A549 (cell line): ENCODE measurements at regions not wholly inside any gene's neighbourhood (a gene's known extent, or its start where the extent isn't known, plus 50 kb on each side); places are given as distances from the start of the nearest gene placed in this dataset.

ENCODE experiments used
- ATAC-seq, 2 experiments: fragments of 200-7000 bp in 1 of 2; fragments of >200 bp in 1 of 2; cut with Nextera tagmentation in 1 of 2; cut with Tn5 transposase in 1 of 2; 3 replicates each; pipeline versions ENCODE4 v1.8.0 to v1.9.1; 2018 to 2020; ENCODE audit warnings: mild to moderate bottlenecking in 1 of 2, moderate library complexity in 1 of 2
- CTCF ChIA-PET: fragments of 300-600 bp; sonication (Branson Sonifier 250); formaldehyde crosslinking; extraction: SDS; loops from one replicate; lab custom pipeline; 2021; ENCODE audit warnings: antibody characterized with exemption, inconsistent platforms; lab: Yijun Ruan, JAX
- POLR2A ChIA-PET: fragments of 350-600 bp; formaldehyde crosslinking; extraction: SDS; loops from one replicate; lab custom pipeline; 2021; ENCODE audit warnings: antibody characterized with exemption, inconsistent platforms; lab: Yijun Ruan, JAX
- DNase-seq, 2 experiments: peaks; one replicate each; pipeline versions ENCODE4 v3.0.0 to v3.0.0-alpha.2; 2011 to 2016; ENCODE audit warnings: low read depth in 1 of 2, low spot score in 1 of 2
- FAIRE-seq: peaks from 2 replicates; lab custom pipeline; 2011; peaks lifted over from hg19 to GRCh38; lab: Jason Lieb, UNC
- H3K27ac ChIP-seq, 2 experiments: fragments of >200 bp; sonication (Bioruptor Twin); formaldehyde crosslinking; 3 replicates each; pipeline ENCODE4 v1.5.1; 2016 to 2017
- H3K4me1 ChIP-seq: fragments of >200 bp; sonication (Bioruptor Twin); formaldehyde crosslinking; 3 replicates; pipeline ENCODE4 v1.6.1; 2016
- H3K4me2 ChIP-seq: fragments of >200 bp; sonication (Bioruptor Twin); formaldehyde crosslinking; 3 replicates; pipeline ENCODE4 v1.6.1; 2016
- H3K4me3 ChIP-seq: fragments of >200 bp; sonication (Bioruptor Twin); formaldehyde crosslinking; 3 replicates; pipeline ENCODE4 v1.5.1; 2016
- H3K9me3 ChIP-seq: fragments of >200 bp; sonication (Bioruptor Twin); formaldehyde crosslinking; 3 replicates; pipeline ENCODE4 v1.6.1; 2016
- BCL3 ChIP-seq: fragments of >200 bp; sonication (Bioruptor Twin); formaldehyde crosslinking; IDR thresholded peaks from 3 replicates; pipeline ENCODE4 v1.6.1; 2016
- BHLHE40 ChIP-seq: IDR thresholded peaks from 2 replicates; pipeline ENCODE4 v1.6.1; 2012; ENCODE audit warnings: low read depth, low read length, inconsistent platforms
- CBX2 ChIP-seq: fragments of 200-600 bp; sonication (generic); IDR thresholded peaks from 2 replicates; pipeline ENCODE4 v1.6.1; 2016; ENCODE audit warnings: low read depth, mild to moderate bottlenecking, borderline replicate concordance
- CHD4 ChIP-seq: fragments of 200-600 bp; sonication (generic); IDR thresholded peaks from 2 replicates; pipeline ENCODE4 v1.6.1; 2016; ENCODE audit warnings: antibody characterized with exemption, mild to moderate bottlenecking, borderline replicate concordance
- E2F6 ChIP-seq: IDR thresholded peaks from 2 replicates; pipeline ENCODE4 v1.6.1; 2012; ENCODE audit warnings: low read depth, borderline replicate concordance
- EP300 ChIP-seq, 2 experiments: fragments of >200 bp; sonication (Bioruptor Twin); formaldehyde crosslinking; IDR thresholded peaks; 2 replicates in 1 of 2; 3 replicates in 1 of 2; pipeline ENCODE4 v1.6.1; 2016 to 2017
- ESRRA ChIP-seq: fragments of 150-350 bp; IDR thresholded peaks from 2 replicates; pipeline ENCODE4 v1.6.1; 2014; ENCODE audit warnings: mild to moderate bottlenecking, low read length, borderline replicate concordance
- HES2 ChIP-seq: fragments of >200 bp; sonication (Bioruptor Twin); formaldehyde crosslinking; IDR thresholded peaks from 2 replicates; pipeline ENCODE4 v1.6.1; 2016
- HOXA7 ChIP-seq: fragments of 250-450 bp; sonication (Bioruptor Pico); IDR thresholded peaks from 2 replicates; pipeline ENCODE4 v1.5.0; 2020; ENCODE audit warnings: mild to moderate bottlenecking, moderate library complexity
- HOXB5 ChIP-seq: fragments of 250-450 bp; sonication (Bioruptor Pico); IDR thresholded peaks from 2 replicates; pipeline ENCODE4 v1.5.0; 2020; ENCODE audit warnings: mild to moderate bottlenecking, moderate library complexity
- JUN ChIP-seq, 2 experiments: fragments of >200 bp; sonication (Bioruptor Twin); formaldehyde crosslinking; IDR thresholded peaks; 2 replicates in 1 of 2; 3 replicates in 1 of 2; pipeline ENCODE4 v1.6.1; 2016 to 2017
- JUNB ChIP-seq: fragments of >200 bp; sonication (Bioruptor Twin); formaldehyde crosslinking; IDR thresholded peaks from 2 replicates; pipeline ENCODE4 v1.6.1; 2016
- KDM5A ChIP-seq: fragments of 200-600 bp; sonication (generic); IDR thresholded peaks from 2 replicates; pipeline ENCODE4 v1.6.1; 2016; ENCODE audit warnings: antibody characterized with exemption, mild to moderate bottlenecking
- NPAS2 ChIP-seq: fragments of 250-450 bp; sonication (Bioruptor Pico); IDR thresholded peaks from 2 replicates; pipeline ENCODE4 v1.8.0; 2022; ENCODE audit warnings: mild to moderate bottlenecking, moderate library complexity, borderline replicate concordance
- NR3C1 ChIP-seq: fragments of >200 bp; sonication (Bioruptor Twin); formaldehyde crosslinking; IDR thresholded peaks from 3 replicates; pipeline ENCODE4 v1.6.1; 2017
- POLR2A ChIP-seq: IDR thresholded peaks from 2 replicates; pipeline ENCODE4 v1.6.1; 2012; ENCODE audit warnings: mild to moderate bottlenecking, low read length
- POLR2AphosphoS2 ChIP-seq: conservative IDR thresholded peaks from 2 replicates; pipeline ENCODE4 v1.6.1; 2012; ENCODE audit warnings: low read length, improper control_type of control experiment, inconsistent platforms
- RARB ChIP-seq: fragments of 250-450 bp; sonication (Bioruptor Pico); IDR thresholded peaks from 2 replicates; pipeline ENCODE4 v1.8.0; 2021; ENCODE audit warnings: mild to moderate bottlenecking, moderate library complexity
- SMC3 ChIP-seq: fragments of >200 bp; sonication (Bioruptor Twin); formaldehyde crosslinking; IDR thresholded peaks from 3 replicates; pipeline ENCODE4 v1.6.1; 2018; ENCODE audit warnings: inconsistent platforms
- SREBF2 ChIP-seq: fragments of 450-650 bp; IDR thresholded peaks from 2 replicates; pipeline ENCODE4 v1.6.1; 2014; ENCODE audit warnings: mild to moderate bottlenecking, moderate library complexity
- TP53 ChIP-seq: fragments of 250-450 bp; sonication (Bioruptor Pico); IDR thresholded peaks from 2 replicates; pipeline ENCODE4 v1.5.0; 2021; ENCODE audit warnings: mild to moderate bottlenecking, moderate library complexity
- ZC3H11A ChIP-seq: fragments of 450-650 bp; IDR thresholded peaks from 2 replicates; pipeline ENCODE4 v1.6.1; 2014; ENCODE audit warnings: antibody characterized with exemption, mild to moderate bottlenecking
- WGBS: methylation state at CpG from one replicate; pipeline ENCODE4 v1.1.6; 2017; ENCODE audit errors: missing lambda C conversion rate; 5-methylcytosine and 5-hydroxymethylcytosine counted together
- TF ChIP-seq, protein P1 (sequence below): fragments of 200-600 bp; sonication (generic); IDR thresholded peaks from 2 replicates; pipeline ENCODE4 v1.6.1; 2016; ENCODE audit warnings: antibody characterized with exemption, mild to moderate bottlenecking, moderate library complexity
- TF ChIP-seq, protein P2 (sequence below): fragments of 150-350 bp; IDR thresholded peaks from 2 replicates; pipeline ENCODE4 v1.6.1; 2014; ENCODE audit warnings: low read depth, mild to moderate bottlenecking, low read length
- TF ChIP-seq, protein P3 (sequence below): IDR thresholded peaks from 2 replicates; pipeline ENCODE4 v1.6.1; 2012
- TF ChIP-seq, protein P4 (sequence below): IDR thresholded peaks from 2 replicates; pipeline ENCODE4 v1.6.1; 2012

- TF ChIP-seq SREBF2, result no peak
- no peak for TF ChIP-seq JUN (IDR thresholded peaks at IDR 0.05)
- no peak for TF ChIP-seq JUNB
- TF ChIP-seq, protein P1, sequence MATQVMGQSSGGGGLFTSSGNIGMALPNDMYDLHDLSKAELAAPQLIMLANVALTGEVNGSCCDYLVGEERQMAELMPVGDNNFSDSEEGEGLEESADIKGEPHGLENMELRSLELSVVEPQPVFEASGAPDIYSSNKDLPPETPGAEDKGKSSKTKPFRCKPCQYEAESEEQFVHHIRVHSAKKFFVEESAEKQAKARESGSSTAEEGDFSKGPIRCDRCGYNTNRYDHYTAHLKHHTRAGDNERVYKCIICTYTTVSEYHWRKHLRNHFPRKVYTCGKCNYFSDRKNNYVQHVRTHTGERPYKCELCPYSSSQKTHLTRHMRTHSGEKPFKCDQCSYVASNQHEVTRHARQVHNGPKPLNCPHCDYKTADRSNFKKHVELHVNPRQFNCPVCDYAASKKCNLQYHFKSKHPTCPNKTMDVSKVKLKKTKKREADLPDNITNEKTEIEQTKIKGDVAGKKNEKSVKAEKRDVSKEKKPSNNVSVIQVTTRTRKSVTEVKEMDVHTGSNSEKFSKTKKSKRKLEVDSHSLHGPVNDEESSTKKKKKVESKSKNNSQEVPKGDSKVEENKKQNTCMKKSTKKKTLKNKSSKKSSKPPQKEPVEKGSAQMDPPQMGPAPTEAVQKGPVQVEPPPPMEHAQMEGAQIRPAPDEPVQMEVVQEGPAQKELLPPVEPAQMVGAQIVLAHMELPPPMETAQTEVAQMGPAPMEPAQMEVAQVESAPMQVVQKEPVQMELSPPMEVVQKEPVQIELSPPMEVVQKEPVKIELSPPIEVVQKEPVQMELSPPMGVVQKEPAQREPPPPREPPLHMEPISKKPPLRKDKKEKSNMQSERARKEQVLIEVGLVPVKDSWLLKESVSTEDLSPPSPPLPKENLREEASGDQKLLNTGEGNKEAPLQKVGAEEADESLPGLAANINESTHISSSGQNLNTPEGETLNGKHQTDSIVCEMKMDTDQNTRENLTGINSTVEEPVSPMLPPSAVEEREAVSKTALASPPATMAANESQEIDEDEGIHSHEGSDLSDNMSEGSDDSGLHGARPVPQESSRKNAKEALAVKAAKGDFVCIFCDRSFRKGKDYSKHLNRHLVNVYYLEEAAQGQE, result no peak
- no peak for TF ChIP-seq HES2
- TF ChIP-seq KDM5A, result no peak
- no peak for TF ChIP-seq RARB
- TF ChIP-seq, all 56 proteins: peak for 0
These were observed 263.8 kb downstream of the NSG2 start (continued) for GRCh38 chr5:174309131-174309795.

GRCh38 chr5:174310243-174310642 is 264.7 kb downstream of the NSG2 start:
- 72% methylated on average over 10 of the region's 10 CpGs for WGBS
- ATAC-seq (no peak), DNase-seq (no peak), FAIRE-seq (no peak)
- CTCF ChIA-PET, result interaction anchor here (0.7 to 18.6 kb wide), 13 partner anchors 9 to 1011 kb away, joined by 3 to 422 read pairs (median 10); partner anchors contain the start of genes BOD1 and NSG2
- no peak overlapping the region for H3K27ac ChIP-seq
- H3K4me1 ChIP-seq, result no peaks in the 10 kb centered on the region
- H3K4me2 ChIP-seq, result no peak overlapping the region
- no peak overlapping the region for H3K4me3 ChIP-seq
- no peaks in the 10 kb centered on the region for H3K9me3 ChIP-seq
- POLR2A ChIA-PET, result no interaction called here
- TF ChIP-seq, protein P2, sequence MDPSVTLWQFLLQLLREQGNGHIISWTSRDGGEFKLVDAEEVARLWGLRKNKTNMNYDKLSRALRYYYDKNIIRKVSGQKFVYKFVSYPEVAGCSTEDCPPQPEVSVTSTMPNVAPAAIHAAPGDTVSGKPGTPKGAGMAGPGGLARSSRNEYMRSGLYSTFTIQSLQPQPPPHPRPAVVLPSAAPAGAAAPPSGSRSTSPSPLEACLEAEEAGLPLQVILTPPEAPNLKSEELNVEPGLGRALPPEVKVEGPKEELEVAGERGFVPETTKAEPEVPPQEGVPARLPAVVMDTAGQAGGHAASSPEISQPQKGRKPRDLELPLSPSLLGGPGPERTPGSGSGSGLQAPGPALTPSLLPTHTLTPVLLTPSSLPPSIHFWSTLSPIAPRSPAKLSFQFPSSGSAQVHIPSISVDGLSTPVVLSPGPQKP, result no peak
- TF ChIP-seq, protein P3, sequence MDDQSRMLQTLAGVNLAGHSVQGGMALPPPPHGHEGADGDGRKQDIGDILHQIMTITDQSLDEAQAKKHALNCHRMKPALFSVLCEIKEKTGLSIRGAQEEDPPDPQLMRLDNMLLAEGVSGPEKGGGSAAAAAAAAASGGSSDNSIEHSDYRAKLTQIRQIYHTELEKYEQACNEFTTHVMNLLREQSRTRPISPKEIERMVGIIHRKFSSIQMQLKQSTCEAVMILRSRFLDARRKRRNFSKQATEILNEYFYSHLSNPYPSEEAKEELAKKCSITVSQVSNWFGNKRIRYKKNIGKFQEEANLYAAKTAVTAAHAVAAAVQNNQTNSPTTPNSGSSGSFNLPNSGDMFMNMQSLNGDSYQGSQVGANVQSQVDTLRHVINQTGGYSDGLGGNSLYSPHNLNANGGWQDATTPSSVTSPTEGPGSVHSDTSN, result no peak
- no peak for TF ChIP-seq SMC3
- TF ChIP-seq NPAS2 (CRISPR knock-in tag), result no peak
- no peak for TF ChIP-seq POLR2AphosphoS2
- TF ChIP-seq TP53 (CRISPR knock-in tag), result no peak
- TF ChIP-seq BHLHE40, result no peak
- no peak for TF ChIP-seq KDM5A

DNA sequence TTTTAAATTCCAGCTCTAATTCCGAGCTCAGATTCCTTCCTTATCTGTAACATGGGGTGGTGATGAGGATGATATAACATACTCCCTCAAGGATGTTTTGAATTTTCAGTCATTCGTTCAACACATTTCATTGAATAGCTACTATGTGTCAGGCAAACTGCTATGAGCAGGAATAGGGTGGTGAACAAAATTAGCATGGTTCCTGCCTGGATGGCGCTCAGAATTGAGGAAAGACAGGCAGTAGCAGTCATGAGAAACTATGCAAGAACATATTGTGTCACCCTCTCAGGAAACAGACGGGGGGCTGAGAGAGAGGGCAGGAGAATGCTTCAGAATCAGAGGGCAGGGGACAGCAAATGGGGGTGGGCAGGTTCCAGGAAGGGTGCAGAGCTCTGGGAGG is 265.2 kb downstream of the NSG2 start:
- no peaks in the 10 kb centered on the region for H3K9me3 ChIP-seq
- ATAC-seq, result no peak
- ChIA-PET CTCF (interaction anchor here (0.7 to 18.6 kb wide), 20 partner anchors 10 to 1147 kb away, joined by 3 to 422 read pairs (median 7); partner anchors contain the start of genes BOD1 and NSG2), POLR2A (interaction anchor here (0.6 kb wide), 1 partner anchor 69 kb away, joined by 3 read pairs; no protein-coding TSS in a partner anchor)
- H3K4me2 ChIP-seq, result no peak overlapping the region
- 54% methylated on average over 4 of the region's 4 CpGs for WGBS
- H3K4me1 ChIP-seq, result no peaks in the 10 kb centered on the region
- FAIRE-seq, result no peak
- H3K4me3 ChIP-seq, result no peak overlapping the region
- H3K27ac ChIP-seq, result no peak overlapping the region
- DNase-seq, result no peak
- TF ChIP-seq CHD4, result no peak
- TF ChIP-seq RARB, result no peak
- TF ChIP-seq SMC3, result no peak
- no peak for TF ChIP-seq POLR2A
- TF ChIP-seq HOXB5 (CRISPR knock-in tag), result no peak
- TF ChIP-seq NPAS2 (CRISPR knock-in tag), result no peak
- TF ChIP-seq BCL3, result no peak
- no peak for TF ChIP-seq HOXA7 (CRISPR knock-in tag)
- TF ChIP-seq, protein P4, sequence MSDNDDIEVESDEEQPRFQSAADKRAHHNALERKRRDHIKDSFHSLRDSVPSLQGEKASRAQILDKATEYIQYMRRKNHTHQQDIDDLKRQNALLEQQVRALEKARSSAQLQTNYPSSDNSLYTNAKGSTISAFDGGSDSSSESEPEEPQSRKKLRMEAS, result no peak
- TF ChIP-seq CBX2, result no peak
- no peak for TF ChIP-seq NR3C1
- TF ChIP-seq E2F6, result no peak
- TF ChIP-seq JUN (IDR thresholded peaks at IDR 0.05), result no peak
- no peak for TF ChIP-seq KDM5A
- no peak for TF ChIP-seq EP300 (IDR thresholded peaks at IDR 0.05)
- no peak for TF ChIP-seq ZC3H11A
- TF ChIP-seq, protein P3, result no peak
- TF ChIP-seq ESRRA, result no peak
